GM18498 (cell line): ENCODE measurements at regions not wholly inside any gene's neighbourhood (a gene's known extent, or its start where the extent isn't known, plus 50 kb on each side); places are given as distances from the start of the nearest gene placed in this dataset.
"Not testable (repeated sequence)": the region's sequence is repeated elsewhere in the genome, so short reads cannot be mapped to it uniquely, and the experiment has no call there.

Experiments used
- ATAC-seq: cut with Tn5 transposase; IDR thresholded peaks from one replicate; pipeline ENCODE4 v1.9.1; 2021; ENCODE audit warnings: mild to moderate bottlenecking, moderate library complexity; ENCODE audit not compliant: unreplicated experiment

GRCh38 chr1:234922987-234923386, 205.7 kb downstream of the TOMM20 start:
- ATAC-seq = no peak

GRCh38 chr1:234921266-234922062, 207.2 kb downstream of the TOMM20 start:
- ATAC-seq = no peak

GRCh38 chr1:234920843-234921140, 207.8 kb downstream of the TOMM20 start:
- ATAC-seq = no peak

- ATAC-seq = no peak
These were observed 208.3 kb downstream of the TOMM20 start for GRCh38 chr1:234920136-234920842.

GRCh38 chr1:234918961-234919761, 209.5 kb downstream of the TOMM20 start:
- no peak for ATAC-seq

- ATAC-seq = no peak
These were observed 210.3 kb downstream of the TOMM20 start for GRCh38 chr1:234918181-234918841.

- no peak for ATAC-seq
These were observed 211.0 kb downstream of the TOMM20 start for GRCh38 chr1:234917495-234918180.

- ATAC-seq = no peak
These were observed 211.8 kb downstream of the TOMM20 start for GRCh38 chr1:234916840-234917239.

GRCh38 chr1:234915924-234916675, 212.5 kb downstream of the TOMM20 start:
- no peak for ATAC-seq

GRCh38 chr1:234914606-234915290, 213.9 kb downstream of the TOMM20 start:
- ATAC-seq = no peak

GRCh38 chr1:234913771-234914170, 214.9 kb downstream of the TOMM20 start:
- no peak for ATAC-seq

- ATAC-seq = no peak
These were observed 215.4 kb downstream of the TOMM20 start for GRCh38 chr1:234913278-234913649.

- ATAC-seq = no peak
These were observed 215.9 kb downstream of the TOMM20 start for GRCh38 chr1:234912548-234913277.

GRCh38 chr1:234911787-234912186, 216.8 kb downstream of the TOMM20 start:
- no peak for ATAC-seq

GRCh38 chr1:234911136-234911535, 217.5 kb downstream of the TOMM20 start:
- ATAC-seq = not testable (repeated sequence)

- ATAC-seq = no peak
These were observed 218.8 kb downstream of the TOMM20 start for GRCh38 chr1:234909851-234910250.

- no peak for ATAC-seq
These were observed 219.3 kb downstream of the TOMM20 start for GRCh38 chr1:234909307-234909810.

GRCh38 chr1:234908571-234908970, 220.1 kb downstream of the TOMM20 start:
- no peak for ATAC-seq
